Left lung (tissue), 4 donors: ENCODE measurements at regions not wholly inside any gene's neighbourhood (a gene's known extent, or its start where the extent isn't known, plus 50 kb on each side); places are given as distances from the start of the nearest gene placed in this dataset.

Experiments used
- ATAC-seq: fragments of 200-7000 bp; cut with Tn5 transposase; one replicate; pipeline ENCODE4 v1.9.1; 2020; ENCODE audit warnings: moderate library complexity
- DNase-seq, 4 donors: peaks; one replicate each; pipeline ENCODE4 v3.0.0-alpha.2; 2013 to 2020
- H3K27ac ChIP-seq, 2 donors: fragments of 200-600 bp; sonication (generic) in 1 of 2; one replicate each; pipeline versions ENCODE4 v1.5.0 to v1.8.0; 2020 to 2021
- H3K27me3 ChIP-seq, 2 donors: fragments of 200-600 bp; sonication (generic) in 1 of 2; one replicate each; pipeline versions ENCODE4 v1.5.0 to v1.8.0; 2020 to 2021
- H3K36me3 ChIP-seq, 2 donors: fragments of 200-600 bp; sonication (generic) in 1 of 2; one replicate each; pipeline versions ENCODE4 v1.5.0 to v1.8.0; 2020 to 2021
- H3K4me1 ChIP-seq, 2 donors: fragments of 200-600 bp; one replicate each; pipeline ENCODE4 v1.8.0; 2021
- H3K4me3 ChIP-seq, 2 donors: fragments of 200-600 bp; sonication (generic) in 1 of 2; one replicate each; pipeline versions ENCODE4 v1.5.0 to v1.8.0; 2020 to 2021; ENCODE audit warnings: mild to moderate bottlenecking in 1 of 2
- H3K9me3 ChIP-seq, 2 donors: fragments of 200-600 bp; sonication (generic) in 1 of 2; one replicate each; pipeline versions ENCODE4 v1.5.0 to v1.8.0; 2020 to 2021
- CTCF ChIP-seq, 2 donors: fragments of 200-600 bp; sonication (generic) in 1 of 2; IDR thresholded peaks; one replicate each; pipeline versions ENCODE4 v1.5.0 to v1.8.0; 2021; ENCODE audit warnings: antibody characterized with exemption in 2 of 2
- intact Hi-C, 2 donors: fragments of 100-400 bp; cut with DNase I; formaldehyde crosslinking; loops; one replicate each; pipeline versions ENCODE4 v1.11.2 to v1.14.2; 2022
- donor health status: DM: no; HTN: yes; CAD: no.
- donor health status: DM: no; HTN: no; CAD: no.

GRCh38 chr5:28725001-28725400, 1686.6 kb upstream of the CDH9 start:
- H3K27me3 ChIP-seq = no peaks in the 10 kb centered on the region
- H3K4me3 ChIP-seq = no peak overlapping the region
- no peaks in the 10 kb centered on the region for H3K36me3 ChIP-seq
- DNase-seq (no peak), ATAC-seq (no peak)
- TF ChIP-seq CTCF (IDR thresholded peaks at IDR 0.05) = no peak
- H3K4me1 ChIP-seq = no peaks in the 10 kb centered on the region
- no peaks in the 10 kb centered on the region for H3K9me3 ChIP-seq
- intact Hi-C loops = no loop called here
- no peak overlapping the region for H3K27ac ChIP-seq

- no peak for DNase-seq
- no peak for ATAC-seq
- H3K9me3 ChIP-seq = no peaks in the 10 kb centered on the region
- H3K36me3 ChIP-seq = no peaks in the 10 kb centered on the region
- H3K4me3 ChIP-seq = no peak overlapping the region
- no peak for TF ChIP-seq CTCF (IDR thresholded peaks at IDR 0.05)
- no peaks in the 10 kb centered on the region for H3K4me1 ChIP-seq
- intact Hi-C loops = no loop called here
- no peaks in the 10 kb centered on the region for H3K27me3 ChIP-seq
- H3K27ac ChIP-seq = no peak overlapping the region
Measured at GRCh38 chr5:28714907-28715698, 1676.7 kb upstream of the CDH9 start.

GRCh38 chr5:28710360-28710759, 1672.0 kb upstream of the CDH9 start:
- no peak for ATAC-seq
- no peak for DNase-seq
- Histone ChIP-seq H3K4me3 (no peak overlapping the region), H3K27me3 (no peaks in the 10 kb centered on the region), H3K9me3 (no peaks in the 10 kb centered on the region), H3K36me3 (no peaks in the 10 kb centered on the region), H3K27ac (no peak overlapping the region), H3K4me1 (no peaks in the 10 kb centered on the region)
- no peak for TF ChIP-seq CTCF (IDR thresholded peaks at IDR 0.05)
- intact Hi-C loops = no loop called here

- Histone ChIP-seq H3K27ac (no peak overlapping the region), H3K9me3 (no peaks in the 10 kb centered on the region)
- DNase-seq = no peak
Measured at GRCh38 chr5:28708472-28708871, 1670.1 kb upstream of the CDH9 start.

GRCh38 chr5:28707706-28708105, 1669.3 kb upstream of the CDH9 start:
- Histone ChIP-seq H3K27me3 (no peaks in the 10 kb centered on the region), H3K4me3 (no peak overlapping the region), H3K9me3 (no peaks in the 10 kb centered on the region), H3K36me3 (no peaks in the 10 kb centered on the region), H3K4me1 (no peaks in the 10 kb centered on the region), H3K27ac (no peak overlapping the region)
- DNase-seq (no peak), ATAC-seq (no peak)
- TF ChIP-seq CTCF (IDR thresholded peaks at IDR 0.05) = no peak
- intact Hi-C loops = no loop called here

More at GRCh38 chr5:28708472-28708871, 1670.1 kb upstream of the CDH9 start:
- no peak for ATAC-seq
- H3K27me3 ChIP-seq = no peaks in the 10 kb centered on the region
- TF ChIP-seq CTCF (IDR thresholded peaks at IDR 0.05) = no peak
- intact Hi-C loops = no loop called here
- H3K4me3 ChIP-seq = no peak overlapping the region
- no peaks in the 10 kb centered on the region for H3K36me3 ChIP-seq
- no peaks in the 10 kb centered on the region for H3K4me1 ChIP-seq
